ENCODE measurements at regions not wholly inside any gene's neighbourhood (a gene's known extent, or its start where the extent isn't known, plus 50 kb on each side); places are given as distances from the start of the nearest gene placed in this dataset.

- TF ChIP-seq FOXM1 (IDR thresholded peaks at IDR 0.05; ENCODE audit: borderline replicate concordance, low read depth) (no peak), NFIC (IDR thresholded peaks at IDR 0.05) (no peak), RAD21 (IDR thresholded peaks at IDR 0.05; ENCODE audit: low read depth) (no peak)
Measured at GRCh38 chr7:51680594-51681399, 364.2 kb upstream of the COBL start.

Measured in Ishikawa (cell line).